ENCODE measurements at regions not wholly inside any gene's neighbourhood (a gene's known extent, or its start where the extent isn't known, plus 50 kb on each side); places are given as distances from the start of the nearest gene placed in this dataset.

GRCh38 chr2:145028101-145028920 is 508.4 kb upstream of the ZEB2 start:
- DNase-seq, result no peak

- no peak for DNase-seq
Measured at GRCh38 chr2:145026456-145027455, 506.8 kb upstream of the ZEB2 start.

- no peak for DNase-seq
Measured at GRCh38 chr2:145025382-145025781, 505.5 kb upstream of the ZEB2 start.

GRCh38 chr2:145023334-145023934 is 503.5 kb upstream of the ZEB2 start:
- no peak for DNase-seq

- no peak for DNase-seq
Measured at GRCh38 chr2:145022666-145023333, 502.9 kb upstream of the ZEB2 start.

GRCh38 chr2:145021962-145022665 is 502.2 kb upstream of the ZEB2 start:
- DNase-seq, result no peak

- no peak for DNase-seq
Measured at GRCh38 chr2:145020694-145021093, 500.8 kb upstream of the ZEB2 start.

- DNase-seq, result no peak
Measured at GRCh38 chr2:145020139-145020538, 500.2 kb upstream of the ZEB2 start.

- no peak for DNase-seq
Measured at GRCh38 chr2:145018502-145018901, 498.6 kb upstream of the ZEB2 start.

GRCh38 chr2:145017149-145017548 is 497.2 kb upstream of the ZEB2 start:
- DNase-seq, result no peak

- no peak for DNase-seq
Measured at GRCh38 chr2:145016711-145017110, 496.8 kb upstream of the ZEB2 start.

- DNase-seq, result no peak
Measured at GRCh38 chr2:145015561-145015960, 495.6 kb upstream of the ZEB2 start.

GRCh38 chr2:145012806-145013205 is 492.9 kb upstream of the ZEB2 start:
- DNase-seq, result no peak

GRCh38 chr2:145012214-145012670 is 492.3 kb upstream of the ZEB2 start:
- peak; percentile 42 for DNase-seq

GRCh38 chr2:145010635-145011034 is 490.7 kb upstream of the ZEB2 start:
- DNase-seq, result no peak

- DNase-seq, result no peak
Measured at GRCh38 chr2:145007960-145008263, 488.0 kb upstream of the ZEB2 start.

- no peak for DNase-seq
Measured at GRCh38 chr2:145007093-145007959, 487.4 kb upstream of the ZEB2 start.

GRCh38 chr2:145002624-145003023 is 482.7 kb upstream of the ZEB2 start:
- no peak for DNase-seq

GRCh38 chr2:145000376-145000775 is 480.5 kb upstream of the ZEB2 start:
- no peak for DNase-seq

- DNase-seq, result no peak
Measured at GRCh38 chr2:144999936-145000335, 480.0 kb upstream of the ZEB2 start.

Measured in skin of body (tissue), 1 donor.